KMS-11 (cell line): ENCODE measurements at regions not wholly inside any gene's neighbourhood (a gene's known extent, or its start where the extent isn't known, plus 50 kb on each side); places are given as distances from the start of the nearest gene placed in this dataset.

ENCODE experiments used
- H2AFZ ChIP-seq: fragments of 200-600 bp; sonication (generic); 2 replicates; pipeline ENCODE4 v1.6.1; 2016; ENCODE audit warnings: antibody characterized with exemption, mixed run types, low read depth
- H3K27ac ChIP-seq: fragments of 200-600 bp; sonication (generic); 2 replicates; pipeline ENCODE4 v1.6.1; 2016; ENCODE audit warnings: mild to moderate bottlenecking, mixed run types
- H3K27me3 ChIP-seq: fragments of 200-600 bp; sonication (generic); 2 replicates; pipeline ENCODE4 v1.6.1; 2017; ENCODE audit warnings: mild to moderate bottlenecking, low read depth, mixed run types, moderate library complexity; ENCODE audit not compliant: insufficient read depth
- H3K36me3 ChIP-seq: fragments of 200-600 bp; sonication (generic); 2 replicates; pipeline ENCODE4 v1.6.1; 2017; ENCODE audit warnings: mild to moderate bottlenecking, mixed run types; ENCODE audit not compliant: insufficient read depth
- H3K4me1 ChIP-seq: fragments of 200-600 bp; sonication (generic); 2 replicates; pipeline ENCODE4 v1.6.1; 2016; ENCODE audit warnings: mild to moderate bottlenecking, low read depth, mixed run types; ENCODE audit not compliant: poor library complexity, severe bottlenecking
- H3K4me2 ChIP-seq: fragments of 200-600 bp; sonication (generic); 2 replicates; pipeline ENCODE4 v1.7.0; 2016; ENCODE audit warnings: mild to moderate bottlenecking, mixed run types
- H3K4me3 ChIP-seq: fragments of 200-600 bp; sonication (generic); IDR thresholded peaks from 2 replicates; pipeline ENCODE4 v1.6.1; 2017; ENCODE audit warnings: low read depth, low read length, mixed read lengths; ENCODE audit not compliant: insufficient read depth
- H3K79me2 ChIP-seq: fragments of 200-600 bp; sonication (generic); 2 replicates; pipeline ENCODE4 v1.6.1; 2016; ENCODE audit warnings: low read depth, mixed run types; ENCODE audit not compliant: insufficient read depth
- H3K9ac ChIP-seq: fragments of 200-600 bp; sonication (generic); 2 replicates; pipeline ENCODE4 v1.6.1; 2016; ENCODE audit warnings: mild to moderate bottlenecking, mixed run types
- H4K20me1 ChIP-seq: fragments of 200-600 bp; sonication (generic); 2 replicates; pipeline ENCODE4 v1.6.1; 2016; ENCODE audit warnings: mild to moderate bottlenecking, mixed run types; ENCODE audit not compliant: insufficient read depth
- CTCF ChIP-seq: fragments of 200-600 bp; sonication (generic); conservative IDR thresholded peaks from 2 replicates; pipeline ENCODE4 v1.6.1; 2017; ENCODE audit warnings: low read depth, mild to moderate bottlenecking, antibody characterized with exemption, low read length, moderate library complexity, mixed read lengths

DNA sequence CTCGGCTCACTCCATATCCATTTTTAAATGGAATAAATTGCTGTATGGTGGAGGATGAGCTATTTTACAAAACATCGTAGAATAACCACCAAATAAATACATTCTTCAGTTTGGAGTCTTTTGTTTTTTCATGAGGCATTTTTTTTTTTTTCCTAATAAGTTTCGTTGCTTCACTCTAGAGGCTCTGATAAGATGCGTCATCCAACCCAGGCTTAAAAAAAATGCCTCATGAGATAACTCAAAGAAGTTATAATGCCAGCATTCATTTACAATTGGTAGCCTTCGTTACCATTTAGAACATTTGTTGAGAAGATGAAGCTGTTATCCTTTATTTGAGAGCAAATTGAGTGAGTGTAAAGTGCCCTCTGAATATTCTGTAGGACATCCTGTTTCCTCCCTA is 172.2 kb upstream of the CENPE start:
- Histone ChIP-seq H3K4me3 (no peak overlapping the region), H3K27ac (no peak overlapping the region), H3K36me3 (no peaks in the 10 kb centered on the region), H3K9ac (no peak overlapping the region), H2AFZ (no peak overlapping the region), H3K4me1 (no peaks in the 10 kb centered on the region), H3K79me2 (no peaks in the 10 kb centered on the region), H3K4me2 (no peak overlapping the region), H4K20me1 (no peaks in the 10 kb centered on the region), H3K27me3 (no peaks in the 10 kb centered on the region)
- TF ChIP-seq CTCF = no peak

DNA sequence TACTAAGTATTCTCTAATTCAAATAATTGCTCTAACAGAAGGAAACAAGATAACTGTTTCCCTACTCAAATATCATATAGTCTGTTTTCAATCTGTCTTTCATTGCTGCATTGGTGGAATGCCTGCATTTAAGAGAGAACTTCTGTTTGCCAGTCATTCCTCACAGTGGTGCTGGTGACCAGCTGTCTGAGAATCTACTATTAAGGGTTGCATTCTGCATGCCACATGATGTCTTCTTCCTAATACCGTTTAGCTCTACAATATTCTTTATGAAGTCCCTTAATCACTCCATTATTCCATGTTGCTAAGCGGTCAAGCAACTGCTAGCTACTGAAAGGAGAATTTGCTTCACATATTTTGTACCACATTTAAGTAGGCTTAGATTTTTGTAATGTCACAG is 167.1 kb upstream of the CENPE start:
- no peak overlapping the region for H2AFZ ChIP-seq
- no peaks in the 10 kb centered on the region for H4K20me1 ChIP-seq
- no peaks in the 10 kb centered on the region for H3K4me1 ChIP-seq
- H3K4me2 ChIP-seq = no peak overlapping the region
- H3K36me3 ChIP-seq = no peaks in the 10 kb centered on the region
- no peaks in the 10 kb centered on the region for H3K79me2 ChIP-seq
- no peak for TF ChIP-seq CTCF
- no peaks in the 10 kb centered on the region for H3K27me3 ChIP-seq
- H3K4me3 ChIP-seq = no peak overlapping the region
- no peak overlapping the region for H3K9ac ChIP-seq
- no peak overlapping the region for H3K27ac ChIP-seq

DNA sequence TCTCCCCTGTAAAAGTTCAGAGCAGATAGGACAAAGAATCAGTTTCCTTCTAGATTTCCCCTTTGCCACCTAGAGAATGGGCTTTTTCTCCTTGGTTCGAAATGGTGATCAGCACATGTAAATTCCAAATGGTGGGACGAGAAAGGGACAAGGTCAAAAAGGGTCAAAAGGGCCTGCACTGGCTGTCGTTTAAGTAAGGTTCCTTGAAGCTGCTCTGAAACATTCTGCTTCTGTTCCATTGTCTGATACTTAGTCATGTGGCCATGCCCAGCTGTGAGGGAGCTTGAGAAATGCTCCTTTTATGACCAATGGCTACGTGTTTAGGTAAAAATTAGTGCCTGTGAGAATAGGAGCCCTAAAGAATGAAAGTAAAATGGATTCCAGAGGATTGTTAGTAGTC is 165.9 kb upstream of the CENPE start:
- no peak overlapping the region for H3K9ac ChIP-seq
- H3K4me1 ChIP-seq = no peaks in the 10 kb centered on the region
- no peaks in the 10 kb centered on the region for H3K79me2 ChIP-seq
- H4K20me1 ChIP-seq = no peaks in the 10 kb centered on the region
- TF ChIP-seq CTCF = no peak
- no peak overlapping the region for H3K4me3 ChIP-seq
- H2AFZ ChIP-seq = no peak overlapping the region
- no peaks in the 10 kb centered on the region for H3K36me3 ChIP-seq
- H3K27ac ChIP-seq = no peak overlapping the region
- H3K4me2 ChIP-seq = no peak overlapping the region
- H3K27me3 ChIP-seq = no peaks in the 10 kb centered on the region

DNA sequence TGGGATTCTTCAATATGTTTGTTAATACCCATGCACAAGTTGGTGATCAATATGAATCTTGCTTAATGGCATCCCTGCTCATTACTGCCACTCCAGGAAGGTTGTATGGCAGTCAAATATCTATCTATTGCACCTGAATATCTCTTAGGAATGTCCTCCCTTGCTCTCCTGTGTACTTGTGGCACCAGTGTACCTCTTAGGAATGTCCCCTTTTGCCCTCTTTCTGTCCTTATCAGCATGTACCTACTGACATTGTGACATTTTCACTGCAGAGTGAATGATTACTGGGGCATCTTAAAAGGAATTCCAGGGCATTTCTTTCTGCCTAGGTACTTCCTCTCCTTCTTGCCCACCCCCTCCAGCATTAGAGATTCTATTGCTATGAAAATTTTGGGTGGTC is 163.8 kb upstream of the CENPE start:
- no peak for TF ChIP-seq CTCF
- H3K79me2 ChIP-seq = no peaks in the 10 kb centered on the region
- no peak overlapping the region for H3K27ac ChIP-seq
- no peaks in the 10 kb centered on the region for H3K4me1 ChIP-seq
- H4K20me1 ChIP-seq = no peaks in the 10 kb centered on the region
- H3K36me3 ChIP-seq = no peaks in the 10 kb centered on the region
- H3K9ac ChIP-seq = no peak overlapping the region
- H3K4me2 ChIP-seq = no peak overlapping the region
- H3K27me3 ChIP-seq = no peaks in the 10 kb centered on the region
- H3K4me3 ChIP-seq = no peak overlapping the region
- no peak overlapping the region for H2AFZ ChIP-seq

DNA sequence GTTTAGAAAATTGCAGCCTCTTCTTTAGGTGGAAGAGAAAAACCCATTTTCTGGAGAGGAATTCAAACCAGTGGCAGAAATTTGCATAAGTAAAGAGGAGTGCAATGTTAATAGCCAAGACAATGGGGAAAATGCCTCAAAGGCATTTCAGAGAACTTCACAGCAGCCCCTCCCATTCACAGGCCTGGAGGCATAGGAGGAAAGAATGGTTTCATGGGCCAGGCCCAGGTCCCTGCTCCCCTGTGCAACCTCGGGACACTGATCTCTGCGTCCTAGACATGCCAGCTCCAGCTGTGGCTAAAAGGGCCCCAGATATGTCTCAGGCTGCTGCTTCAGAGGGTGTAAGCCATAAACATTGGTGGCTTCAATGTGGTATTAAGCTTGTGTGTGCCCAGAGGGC is 161.8 kb upstream of the CENPE start:
- no peak for TF ChIP-seq CTCF
- Histone ChIP-seq H3K27me3 (no peaks in the 10 kb centered on the region), H3K4me3 (no peak overlapping the region), H4K20me1 (no peaks in the 10 kb centered on the region), H3K27ac (no peak overlapping the region), H3K4me1 (no peaks in the 10 kb centered on the region), H3K4me2 (no peak overlapping the region), H3K36me3 (no peaks in the 10 kb centered on the region), H3K9ac (no peak overlapping the region), H3K79me2 (no peaks in the 10 kb centered on the region), H2AFZ (no peak overlapping the region)
